GM20000 (cell line): ENCODE measurements at regions not wholly inside any gene's neighbourhood (a gene's known extent, or its start where the extent isn't known, plus 50 kb on each side); places are given as distances from the start of the nearest gene placed in this dataset.

ENCODE experiments used
- DNase-seq: peaks from one replicate; pipeline ENCODE4 v3.0.0; 2012; ENCODE audit warnings: low spot score
- TF ChIP-seq, protein P1 (sequence below): IDR thresholded peaks from 2 replicates; pipeline ENCODE4 v1.5.1; 2012; ENCODE audit warnings: mild to moderate bottlenecking, control low read depth; ENCODE audit errors: extremely low read depth, missing control alignments

DNA sequence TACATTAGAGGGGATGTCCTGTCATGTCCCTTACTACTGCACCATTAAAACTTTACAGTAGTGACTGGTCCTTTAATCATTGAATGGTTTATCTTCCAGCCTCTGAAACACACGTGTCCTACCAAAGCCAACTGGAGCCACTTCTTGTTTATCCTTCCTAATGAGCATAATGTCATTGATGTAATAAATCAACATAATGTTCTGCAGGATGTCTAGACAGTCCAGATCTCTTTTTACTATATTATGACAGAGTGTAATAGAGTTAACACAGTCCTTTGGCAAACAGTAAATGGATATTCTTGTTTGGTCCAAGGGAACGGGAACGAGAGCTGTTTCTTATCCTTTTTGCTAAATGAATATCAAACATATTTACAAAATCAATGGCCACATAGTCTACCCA, 88.1 kb upstream of the PTPRD start:
- TF ChIP-seq, protein P1, sequence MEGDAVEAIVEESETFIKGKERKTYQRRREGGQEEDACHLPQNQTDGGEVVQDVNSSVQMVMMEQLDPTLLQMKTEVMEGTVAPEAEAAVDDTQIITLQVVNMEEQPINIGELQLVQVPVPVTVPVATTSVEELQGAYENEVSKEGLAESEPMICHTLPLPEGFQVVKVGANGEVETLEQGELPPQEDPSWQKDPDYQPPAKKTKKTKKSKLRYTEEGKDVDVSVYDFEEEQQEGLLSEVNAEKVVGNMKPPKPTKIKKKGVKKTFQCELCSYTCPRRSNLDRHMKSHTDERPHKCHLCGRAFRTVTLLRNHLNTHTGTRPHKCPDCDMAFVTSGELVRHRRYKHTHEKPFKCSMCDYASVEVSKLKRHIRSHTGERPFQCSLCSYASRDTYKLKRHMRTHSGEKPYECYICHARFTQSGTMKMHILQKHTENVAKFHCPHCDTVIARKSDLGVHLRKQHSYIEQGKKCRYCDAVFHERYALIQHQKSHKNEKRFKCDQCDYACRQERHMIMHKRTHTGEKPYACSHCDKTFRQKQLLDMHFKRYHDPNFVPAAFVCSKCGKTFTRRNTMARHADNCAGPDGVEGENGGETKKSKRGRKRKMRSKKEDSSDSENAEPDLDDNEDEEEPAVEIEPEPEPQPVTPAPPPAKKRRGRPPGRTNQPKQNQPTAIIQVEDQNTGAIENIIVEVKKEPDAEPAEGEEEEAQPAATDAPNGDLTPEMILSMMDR = no peak
- no peak for DNase-seq

DNA sequence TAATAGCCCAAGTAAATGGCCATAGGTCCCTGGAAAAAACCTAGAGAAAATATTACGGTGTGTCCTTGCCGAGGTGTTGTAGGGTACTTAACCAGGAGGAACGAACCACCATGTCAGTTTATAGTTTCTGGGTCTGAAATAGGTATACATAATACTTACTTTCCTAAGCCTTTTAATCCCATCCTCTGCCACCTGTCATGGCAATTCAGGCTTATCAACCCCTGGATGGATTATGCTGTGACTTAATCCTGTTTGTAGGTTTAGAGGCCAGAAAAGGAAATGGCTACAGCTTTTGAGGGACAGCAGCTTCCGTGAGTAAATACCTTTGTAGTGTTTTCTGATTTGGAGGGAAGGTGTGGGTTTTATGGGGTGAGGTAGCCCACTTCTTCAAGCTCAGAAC, 89.1 kb upstream of the PTPRD start:
- TF ChIP-seq, protein P1 = no peak
- DNase-seq = no peak

DNA sequence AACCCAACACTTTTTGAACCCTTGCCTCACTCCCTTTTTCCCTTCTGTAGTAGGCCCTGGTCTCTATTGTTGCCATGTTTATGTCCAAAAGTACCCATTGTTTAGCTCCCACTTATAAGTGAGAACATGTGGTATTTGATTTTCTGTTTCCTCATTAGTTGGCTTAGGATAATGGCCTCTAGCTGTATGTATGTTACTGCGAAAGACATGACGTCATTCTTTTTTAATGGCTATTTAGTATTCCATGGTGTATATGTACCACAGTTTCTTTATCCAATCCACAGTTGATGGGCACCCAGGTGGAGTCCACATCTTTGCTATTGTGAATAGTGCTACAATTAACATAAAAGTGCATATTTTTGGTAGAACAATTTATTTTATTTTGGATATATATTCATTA, 90.3 kb upstream of the PTPRD start:
- DNase-seq = no peak
- TF ChIP-seq, protein P1 = no peak

DNA sequence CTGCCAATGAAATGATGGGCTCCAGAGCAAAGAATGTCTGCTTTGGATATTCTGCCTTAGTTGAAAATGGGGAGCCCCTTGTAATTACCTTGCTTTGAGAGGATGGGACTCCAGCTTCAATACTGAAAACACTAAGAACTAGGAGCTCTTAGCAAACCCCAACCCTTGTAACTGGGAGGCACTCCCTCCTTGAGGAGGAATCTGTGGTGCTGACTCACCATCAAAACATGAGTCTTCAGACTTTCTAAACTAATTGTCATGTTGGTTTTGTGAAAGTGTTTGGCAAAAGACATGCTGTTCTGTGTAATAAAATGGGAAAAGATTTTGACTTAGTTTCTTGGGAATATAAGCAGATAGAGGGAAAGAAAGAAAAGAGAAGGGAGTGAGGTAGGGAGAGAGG, 91.9 kb upstream of the PTPRD start:
- no peak for DNase-seq

DNA sequence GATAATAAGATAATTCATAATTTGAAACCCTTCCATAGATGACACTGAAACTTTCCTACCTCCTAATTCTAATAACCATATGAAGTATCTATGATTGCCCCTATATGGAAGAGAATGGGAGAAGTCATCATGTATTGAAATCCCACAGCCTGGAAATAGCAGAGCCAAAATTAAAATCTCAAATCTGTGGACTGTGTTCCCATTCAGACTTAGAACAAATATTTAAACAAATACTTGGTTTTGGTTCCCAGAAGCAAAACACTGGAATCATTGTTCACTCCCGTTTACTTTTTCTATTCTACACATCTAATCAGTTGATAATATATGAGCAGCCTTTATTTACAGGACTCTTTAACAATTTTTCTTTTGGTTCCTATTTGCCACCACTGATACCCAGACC, 92.6 kb upstream of the PTPRD start:
- DNase-seq = no peak
- TF ChIP-seq, protein P1 = no peak

More for the DNA sequence above, 91.9 kb upstream of the PTPRD start:
- TF ChIP-seq, protein P1 = no peak

DNA sequence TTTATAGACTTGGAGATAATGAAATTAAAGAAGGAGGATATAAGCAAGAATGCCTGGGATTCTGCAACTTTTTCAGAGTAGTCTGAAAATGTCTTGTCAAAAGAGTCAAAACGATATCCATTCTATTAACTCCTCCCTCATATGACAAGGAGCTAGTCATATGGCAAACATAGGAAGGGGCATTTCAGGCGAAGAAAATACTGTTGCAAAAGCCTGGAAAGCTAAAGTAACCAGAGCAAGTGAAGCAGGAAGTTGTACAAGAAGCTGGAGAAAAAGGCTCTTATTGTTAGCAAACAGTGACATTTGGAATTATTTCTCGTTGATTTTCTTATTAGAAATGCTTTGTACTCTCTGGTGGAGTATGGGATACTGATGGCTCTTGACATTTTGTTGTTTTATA, 94.0 kb upstream of the PTPRD start:
- TF ChIP-seq, protein P1 = no peak
- DNase-seq = no peak

DNA sequence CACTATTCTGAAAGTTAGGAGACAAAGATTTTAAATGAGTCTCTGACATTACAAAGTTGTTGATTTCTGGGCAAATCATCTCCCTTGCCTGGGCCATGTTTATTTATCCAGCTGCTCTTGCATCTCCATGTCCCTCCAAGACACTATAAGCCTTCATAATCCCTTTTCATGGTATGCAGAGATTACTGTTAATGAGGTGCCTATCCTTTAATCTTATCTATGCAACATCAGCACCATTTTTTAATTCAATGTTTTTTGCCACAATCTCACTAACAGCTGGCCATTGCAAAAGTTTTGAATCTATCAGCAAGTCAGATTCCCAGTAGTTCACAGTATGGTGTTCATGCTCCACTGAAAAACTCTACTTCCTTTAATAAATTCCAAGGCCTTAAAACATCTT, 108.5 kb upstream of the PTPRD start:
- no peak for DNase-seq

More for the DNA sequence above, 108.5 kb upstream of the PTPRD start:
- TF ChIP-seq, protein P1 = no peak
